Ovary (tissue), 3 donors: ENCODE measurements at regions not wholly inside any gene's neighbourhood (a gene's known extent, or its start where the extent isn't known, plus 50 kb on each side); places are given as distances from the start of the nearest gene placed in this dataset.

Experiments used
- EP300 ChIP-seq: sonication (generic); formaldehyde crosslinking; IDR thresholded peaks from one replicate; pipeline ENCODE4 v1.6.1; 2017; ENCODE audit warnings: antibody characterized with exemption
- TF ChIP-seq, protein P1 (sequence below), 3 donors: fragments of 450-650 bp in 2 of 3; fragments of 200-600 bp in 1 of 3; IDR thresholded peaks; one replicate each; pipeline versions ENCODE4 v1.5.1 to v1.8.0; 2016 to 2022; ENCODE audit warnings: antibody characterized with exemption in 3 of 3, mild to moderate bottlenecking in 1 of 3
- donor health status: DM: no; HTN: no; CAD: no.

DNA sequence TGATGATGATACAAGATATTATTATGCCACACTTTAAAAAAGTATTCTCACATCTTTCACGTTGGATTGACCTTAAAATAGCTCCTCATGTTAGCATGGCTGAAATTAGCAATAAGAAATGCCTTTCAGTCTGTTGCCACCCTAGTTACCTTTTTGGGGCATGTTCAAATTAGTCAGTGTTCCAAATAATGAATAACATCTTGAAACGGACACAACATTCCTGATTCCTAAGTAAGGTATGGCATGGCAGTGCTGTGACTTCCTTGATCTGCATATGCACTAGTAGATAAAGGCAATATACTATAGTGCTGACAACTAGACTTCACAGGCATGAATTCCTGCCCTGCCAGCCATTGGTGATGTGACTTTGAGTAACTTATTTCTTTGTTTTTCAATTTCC is 914.5 kb downstream of the METTL15 start:
- no peak for TF ChIP-seq EP300
- TF ChIP-seq, protein P1, sequence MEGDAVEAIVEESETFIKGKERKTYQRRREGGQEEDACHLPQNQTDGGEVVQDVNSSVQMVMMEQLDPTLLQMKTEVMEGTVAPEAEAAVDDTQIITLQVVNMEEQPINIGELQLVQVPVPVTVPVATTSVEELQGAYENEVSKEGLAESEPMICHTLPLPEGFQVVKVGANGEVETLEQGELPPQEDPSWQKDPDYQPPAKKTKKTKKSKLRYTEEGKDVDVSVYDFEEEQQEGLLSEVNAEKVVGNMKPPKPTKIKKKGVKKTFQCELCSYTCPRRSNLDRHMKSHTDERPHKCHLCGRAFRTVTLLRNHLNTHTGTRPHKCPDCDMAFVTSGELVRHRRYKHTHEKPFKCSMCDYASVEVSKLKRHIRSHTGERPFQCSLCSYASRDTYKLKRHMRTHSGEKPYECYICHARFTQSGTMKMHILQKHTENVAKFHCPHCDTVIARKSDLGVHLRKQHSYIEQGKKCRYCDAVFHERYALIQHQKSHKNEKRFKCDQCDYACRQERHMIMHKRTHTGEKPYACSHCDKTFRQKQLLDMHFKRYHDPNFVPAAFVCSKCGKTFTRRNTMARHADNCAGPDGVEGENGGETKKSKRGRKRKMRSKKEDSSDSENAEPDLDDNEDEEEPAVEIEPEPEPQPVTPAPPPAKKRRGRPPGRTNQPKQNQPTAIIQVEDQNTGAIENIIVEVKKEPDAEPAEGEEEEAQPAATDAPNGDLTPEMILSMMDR (IDR thresholded peaks at IDR 0.05): no peak
